ENCODE measurements at regions not wholly inside any gene's neighbourhood (a gene's known extent, or its start where the extent isn't known, plus 50 kb on each side); places are given as distances from the start of the nearest gene placed in this dataset.

- H3K4me3 ChIP-seq (ENCODE audit: low read depth, low read length), result no peak overlapping the region
- FAIRE-seq (no peak), DNase-seq (ENCODE audit: low read depth) (no peak)
- TF ChIP-seq, protein P1, sequence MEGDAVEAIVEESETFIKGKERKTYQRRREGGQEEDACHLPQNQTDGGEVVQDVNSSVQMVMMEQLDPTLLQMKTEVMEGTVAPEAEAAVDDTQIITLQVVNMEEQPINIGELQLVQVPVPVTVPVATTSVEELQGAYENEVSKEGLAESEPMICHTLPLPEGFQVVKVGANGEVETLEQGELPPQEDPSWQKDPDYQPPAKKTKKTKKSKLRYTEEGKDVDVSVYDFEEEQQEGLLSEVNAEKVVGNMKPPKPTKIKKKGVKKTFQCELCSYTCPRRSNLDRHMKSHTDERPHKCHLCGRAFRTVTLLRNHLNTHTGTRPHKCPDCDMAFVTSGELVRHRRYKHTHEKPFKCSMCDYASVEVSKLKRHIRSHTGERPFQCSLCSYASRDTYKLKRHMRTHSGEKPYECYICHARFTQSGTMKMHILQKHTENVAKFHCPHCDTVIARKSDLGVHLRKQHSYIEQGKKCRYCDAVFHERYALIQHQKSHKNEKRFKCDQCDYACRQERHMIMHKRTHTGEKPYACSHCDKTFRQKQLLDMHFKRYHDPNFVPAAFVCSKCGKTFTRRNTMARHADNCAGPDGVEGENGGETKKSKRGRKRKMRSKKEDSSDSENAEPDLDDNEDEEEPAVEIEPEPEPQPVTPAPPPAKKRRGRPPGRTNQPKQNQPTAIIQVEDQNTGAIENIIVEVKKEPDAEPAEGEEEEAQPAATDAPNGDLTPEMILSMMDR (IDR thresholded peaks at IDR 0.05; ENCODE audit: insufficient read depth, low read length, severe bottlenecking), result no peak
- no peaks in the 10 kb centered on the region for H3K36me3 ChIP-seq (ENCODE audit: control insufficient read depth, insufficient read depth, low read length)
- no peaks in the 10 kb centered on the region for H3K27me3 ChIP-seq (ENCODE audit: control insufficient read depth, insufficient read depth, low read length)
Observed at GRCh38 chr10:130687566-130687965, 551.4 kb downstream of the GLRX3 start.

DNA sequence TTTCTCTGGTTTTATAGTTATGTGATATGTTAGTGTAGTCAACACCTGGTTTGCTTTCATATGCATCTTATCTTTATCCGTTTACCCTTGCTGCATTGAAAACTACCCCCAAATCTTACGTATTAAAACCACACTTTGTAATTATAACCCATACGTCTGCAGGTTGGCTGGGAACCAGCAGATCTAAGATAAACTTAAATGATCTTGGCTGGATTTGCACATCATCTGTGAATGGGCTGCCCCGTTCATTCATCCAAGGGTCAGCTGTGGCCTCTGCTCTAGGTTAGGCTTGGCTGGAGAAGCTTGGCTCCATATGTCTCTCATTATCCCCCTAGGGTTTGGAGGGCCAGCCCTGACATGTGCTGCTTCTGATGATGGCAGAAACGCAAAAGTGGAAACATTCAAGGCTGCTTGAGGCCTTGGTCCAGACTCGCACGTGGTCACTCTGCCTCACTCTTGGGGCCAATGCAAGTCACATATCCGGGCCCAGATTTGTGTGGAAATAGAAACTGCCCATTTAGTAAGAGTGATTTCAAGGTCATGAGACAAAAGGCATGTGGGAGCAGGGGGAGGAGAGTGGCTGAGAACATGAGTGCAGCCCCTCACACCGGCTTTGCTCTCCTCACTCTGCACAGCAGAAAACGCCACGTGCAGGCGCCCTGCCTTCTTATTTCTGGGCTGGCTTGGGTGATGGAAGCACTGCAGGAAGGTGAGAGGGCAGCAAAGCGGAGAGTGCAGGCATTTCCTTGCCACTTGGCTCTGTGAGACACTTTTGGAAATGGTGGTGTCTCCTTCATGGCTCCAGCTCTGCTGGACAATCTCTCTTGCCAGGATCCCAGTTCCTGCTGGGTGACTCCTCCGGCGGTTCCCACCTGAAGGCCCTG, 553.8 kb downstream of the GLRX3 start:
- no peaks in the 10 kb centered on the region for H3K36me3 ChIP-seq (ENCODE audit: control insufficient read depth, insufficient read depth, low read length)
- H3K4me3 ChIP-seq (ENCODE audit: low read depth, low read length), result no peak overlapping the region
- H3K27me3 ChIP-seq (ENCODE audit: control insufficient read depth, insufficient read depth, low read length), result no peaks in the 10 kb centered on the region
- TF ChIP-seq, protein P1 (IDR thresholded peaks at IDR 0.05; ENCODE audit: insufficient read depth, low read length, severe bottlenecking), result no peak
- DNase-seq (ENCODE audit: low read depth) (no peak), FAIRE-seq (no peak)

- FAIRE-seq (no peak), DNase-seq (ENCODE audit: low read depth) (no peak)
- Histone ChIP-seq H3K27me3 (ENCODE audit: control insufficient read depth, insufficient read depth, low read length) (no peaks in the 10 kb centered on the region), H3K4me3 (ENCODE audit: low read depth, low read length) (no peak overlapping the region), H3K36me3 (ENCODE audit: control insufficient read depth, insufficient read depth, low read length) (no peaks in the 10 kb centered on the region)
- TF ChIP-seq, protein P1 (IDR thresholded peaks at IDR 0.05; ENCODE audit: insufficient read depth, low read length, severe bottlenecking), result no peak
Observed at GRCh38 chr10:130691776-130692175, 555.6 kb downstream of the GLRX3 start.

- no peak for FAIRE-seq
- DNase-seq (ENCODE audit: low read depth), result no peak
- TF ChIP-seq, protein P1 (IDR thresholded peaks at IDR 0.05; ENCODE audit: insufficient read depth, low read length, severe bottlenecking), result no peak
- H3K4me3 ChIP-seq (ENCODE audit: low read depth, low read length), result no peak overlapping the region
- H3K27me3 ChIP-seq (ENCODE audit: control insufficient read depth, insufficient read depth, low read length), result no peaks in the 10 kb centered on the region
- H3K36me3 ChIP-seq (ENCODE audit: control insufficient read depth, insufficient read depth, low read length), result no peaks in the 10 kb centered on the region
Observed at GRCh38 chr10:130696870-130697269, 560.7 kb downstream of the GLRX3 start.

DNA sequence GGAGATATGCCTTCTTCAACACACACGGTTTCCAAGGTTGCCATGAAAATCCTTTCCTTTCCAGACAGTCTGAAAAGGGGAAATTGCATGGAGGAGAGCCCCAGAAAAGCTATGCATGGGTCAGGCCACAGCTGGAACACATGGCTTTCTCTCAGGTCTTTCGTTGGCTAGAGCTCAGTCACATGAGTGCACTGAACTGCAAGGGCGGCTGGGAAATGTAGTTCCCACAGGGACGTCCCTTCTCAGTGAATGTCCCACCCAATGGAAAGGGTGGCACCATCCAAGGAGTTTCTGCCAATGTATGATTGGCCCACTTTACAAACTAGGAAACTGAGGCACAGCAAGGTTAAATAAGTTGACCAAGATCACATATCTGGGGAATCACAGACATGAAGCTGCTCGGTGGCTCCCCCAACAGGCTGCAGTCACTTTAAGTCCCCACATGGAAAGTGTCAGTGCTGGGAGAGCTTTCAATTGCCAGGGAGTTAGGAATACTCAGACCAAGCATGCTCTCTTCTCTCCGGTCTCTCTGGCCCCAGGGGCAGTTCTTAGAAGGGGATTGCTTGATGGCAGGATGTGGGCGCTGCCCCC, 571.3 kb downstream of the GLRX3 start:
- H3K27me3 ChIP-seq (ENCODE audit: control insufficient read depth, insufficient read depth, low read length), result no peaks in the 10 kb centered on the region
- H3K4me3 ChIP-seq (ENCODE audit: low read depth, low read length), result no peak overlapping the region
- TF ChIP-seq, protein P1 (IDR thresholded peaks at IDR 0.05; ENCODE audit: insufficient read depth, low read length, severe bottlenecking), result no peak
- FAIRE-seq, result no peak
- no peaks in the 10 kb centered on the region for H3K36me3 ChIP-seq (ENCODE audit: control insufficient read depth, insufficient read depth, low read length)
- DNase-seq (ENCODE audit: low read depth), result no peak

Measured in bronchial epithelial cell (primary cell).